CD4-positive, alpha-beta T cell (primary cell): ENCODE measurements at regions not wholly inside any gene's neighbourhood (a gene's known extent, or its start where the extent isn't known, plus 50 kb on each side); places are given as distances from the start of the nearest gene placed in this dataset.

Experiments used
- ATAC-seq: fragments of 200-7000 bp; cut with Tn5 transposase; one replicate; pipeline ENCODE4 v1.10.0; 2022; ENCODE audit warnings: mild to moderate bottlenecking; ENCODE audit not compliant: poor library complexity
- CTCF ChIA-PET: fragments of 350-600 bp; sonication (Branson Sonifier 250); formaldehyde crosslinking; loops from one replicate; lab custom pipeline; 2021; ENCODE audit warnings: antibody characterized with exemption, inconsistent platforms; lab: Charles Lee
- POLR2A ChIA-PET: fragments of 350-600 bp; sonication (Branson Sonifier 250); formaldehyde crosslinking; loops from one replicate; lab custom pipeline; 2021; ENCODE audit warnings: antibody characterized with exemption, inconsistent platforms; lab: Charles Lee
- DNase-seq, 14 experiments: peaks; one replicate each; pipeline ENCODE4 v3.0.0-alpha.2; 2013 to 2020; ENCODE audit warnings: mixed read lengths in 2 of 14
- H3K27ac ChIP-seq, 2 donors: one replicate each; pipeline versions ENCODE4 v1.5.1 to v1.7.0; 2013; ENCODE audit warnings: low read length in 2 of 2, low read depth in 1 of 2, mild to moderate bottlenecking in 1 of 2
- H3K27me3 ChIP-seq, 2 experiments: 1 replicate in 1 of 2; 2 replicates in 1 of 2; pipeline versions ENCODE4 v1.6.1 to v1.7.0; 2013; ENCODE audit warnings: low read length in 2 of 2, control low read depth in 1 of 2, mild to moderate bottlenecking in 1 of 2, moderate library complexity in 1 of 2; ENCODE audit not compliant: insufficient read depth in 2 of 2, control insufficient read depth in 1 of 2
- H3K36me3 ChIP-seq: one replicate; pipeline ENCODE4 v1.6.1; 2013; ENCODE audit warnings: low read length, control low read depth; ENCODE audit not compliant: insufficient read depth
- H3K4me1 ChIP-seq: one replicate; pipeline ENCODE4 v1.6.1; 2013; ENCODE audit warnings: low read length, control low read depth; ENCODE audit not compliant: insufficient read depth
- H3K4me3 ChIP-seq: one replicate; pipeline ENCODE4 v1.5.1; 2013; ENCODE audit warnings: mild to moderate bottlenecking, low read length, moderate library complexity
- H3K9me3 ChIP-seq, 2 experiments: 1 replicate in 1 of 2; 2 replicates in 1 of 2; pipeline versions ENCODE4 v1.6.1 to v1.7.0; 2013; ENCODE audit warnings: low read length in 2 of 2, mild to moderate bottlenecking in 2 of 2, control low read depth in 1 of 2, moderate library complexity in 1 of 2; ENCODE audit not compliant: control insufficient read depth in 1 of 2, insufficient read depth in 1 of 2
- H3K27ac Mint-ChIP-seq: one replicate; pipeline ENCODE4 v1.8.0; 2020; ENCODE audit warnings: mixed read lengths
- H3K27me3 Mint-ChIP-seq: one replicate; pipeline ENCODE4 v1.8.0; 2021; ENCODE audit warnings: mixed read lengths
- H3K36me3 Mint-ChIP-seq: one replicate; pipeline ENCODE4 v1.8.0; 2021; ENCODE audit warnings: low read depth, mixed read lengths
- H3K4me1 Mint-ChIP-seq: one replicate; pipeline ENCODE4 v1.8.0; 2021; ENCODE audit warnings: low read depth, mixed read lengths
- H3K4me3 Mint-ChIP-seq: one replicate; pipeline ENCODE4 v1.8.0; 2020; ENCODE audit warnings: mild to moderate bottlenecking, mixed read lengths
- H3K9me3 Mint-ChIP-seq: one replicate; pipeline ENCODE4 v1.8.0; 2020; ENCODE audit warnings: mixed read lengths
- intact Hi-C, 2 experiments: fragments of 100-400 bp; cut with DNase I in 1 of 2; cut with micrococcal nuclease in 1 of 2; formaldehyde crosslinking; loops; one replicate each; pipeline versions ENCODE4 v1.15.1 to v1.9.0; 2023 to 2025; cut with DNase I, micrococcal nuclease
- TF ChIP-seq, protein P1 (sequence below): fragments of 200-600 bp; IDR thresholded peaks from one replicate; pipeline ENCODE4 v1.8.0; 2022; ENCODE audit warnings: antibody characterized with exemption, mild to moderate bottlenecking

- Histone ChIP-seq H3K4me1 (no peaks in the 10 kb centered on the region), H3K4me3 (no peak overlapping the region), H3K27ac (no peak overlapping the region), H3K9me3 (no peaks in the 10 kb centered on the region), H3K27me3 (no peaks in the 10 kb centered on the region), H3K36me3 (no peaks in the 10 kb centered on the region)
- H3K4me1 Mint-ChIP-seq = no peaks in the 10 kb centered on the region
- DNase-seq (no peak), ATAC-seq (no peak)
- no peaks in the 10 kb centered on the region for H3K36me3 Mint-ChIP-seq
- no peaks in the 10 kb centered on the region for H3K27me3 Mint-ChIP-seq
- no peak overlapping the region for H3K4me3 Mint-ChIP-seq
- no peak overlapping the region for H3K27ac Mint-ChIP-seq
- H3K9me3 Mint-ChIP-seq = peaks cover 2% of the 10 kb centered on the region
- POLR2A ChIA-PET = no interaction called here
- TF ChIP-seq, protein P1, sequence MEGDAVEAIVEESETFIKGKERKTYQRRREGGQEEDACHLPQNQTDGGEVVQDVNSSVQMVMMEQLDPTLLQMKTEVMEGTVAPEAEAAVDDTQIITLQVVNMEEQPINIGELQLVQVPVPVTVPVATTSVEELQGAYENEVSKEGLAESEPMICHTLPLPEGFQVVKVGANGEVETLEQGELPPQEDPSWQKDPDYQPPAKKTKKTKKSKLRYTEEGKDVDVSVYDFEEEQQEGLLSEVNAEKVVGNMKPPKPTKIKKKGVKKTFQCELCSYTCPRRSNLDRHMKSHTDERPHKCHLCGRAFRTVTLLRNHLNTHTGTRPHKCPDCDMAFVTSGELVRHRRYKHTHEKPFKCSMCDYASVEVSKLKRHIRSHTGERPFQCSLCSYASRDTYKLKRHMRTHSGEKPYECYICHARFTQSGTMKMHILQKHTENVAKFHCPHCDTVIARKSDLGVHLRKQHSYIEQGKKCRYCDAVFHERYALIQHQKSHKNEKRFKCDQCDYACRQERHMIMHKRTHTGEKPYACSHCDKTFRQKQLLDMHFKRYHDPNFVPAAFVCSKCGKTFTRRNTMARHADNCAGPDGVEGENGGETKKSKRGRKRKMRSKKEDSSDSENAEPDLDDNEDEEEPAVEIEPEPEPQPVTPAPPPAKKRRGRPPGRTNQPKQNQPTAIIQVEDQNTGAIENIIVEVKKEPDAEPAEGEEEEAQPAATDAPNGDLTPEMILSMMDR = no peak
- intact Hi-C loops = no loop called here
- CTCF ChIA-PET = no interaction called here
These were observed 217.3 kb upstream of the LRFN5 start for GRCh38 chr14:41389355-41389754.

GRCh38 chr14:41385797-41386196 lies 220.9 kb upstream of the LRFN5 start:
- no peaks in the 10 kb centered on the region for H3K36me3 Mint-ChIP-seq
- ATAC-seq (no peak), DNase-seq (no peak)
- H3K4me1 Mint-ChIP-seq = no peaks in the 10 kb centered on the region
- H3K27ac ChIP-seq = no peak overlapping the region
- no peaks in the 10 kb centered on the region for H3K4me1 ChIP-seq
- H3K4me3 Mint-ChIP-seq = no peak overlapping the region
- no peaks in the 10 kb centered on the region for H3K27me3 Mint-ChIP-seq
- intact Hi-C loops = no loop called here
- no peak overlapping the region for H3K27ac Mint-ChIP-seq
- H3K9me3 Mint-ChIP-seq = no peaks in the 10 kb centered on the region
- H3K4me3 ChIP-seq = no peak overlapping the region
- H3K9me3 ChIP-seq = no peaks in the 10 kb centered on the region
- POLR2A ChIA-PET = no interaction called here
- no peaks in the 10 kb centered on the region for H3K36me3 ChIP-seq
- TF ChIP-seq, protein P1 = no peak
- H3K27me3 ChIP-seq = no peaks in the 10 kb centered on the region
- CTCF ChIA-PET = interaction anchor here (1.0 kb wide), 1 partner anchor 12 kb away, joined by 3 read pairs; no protein-coding TSS in a partner anchor

DNA sequence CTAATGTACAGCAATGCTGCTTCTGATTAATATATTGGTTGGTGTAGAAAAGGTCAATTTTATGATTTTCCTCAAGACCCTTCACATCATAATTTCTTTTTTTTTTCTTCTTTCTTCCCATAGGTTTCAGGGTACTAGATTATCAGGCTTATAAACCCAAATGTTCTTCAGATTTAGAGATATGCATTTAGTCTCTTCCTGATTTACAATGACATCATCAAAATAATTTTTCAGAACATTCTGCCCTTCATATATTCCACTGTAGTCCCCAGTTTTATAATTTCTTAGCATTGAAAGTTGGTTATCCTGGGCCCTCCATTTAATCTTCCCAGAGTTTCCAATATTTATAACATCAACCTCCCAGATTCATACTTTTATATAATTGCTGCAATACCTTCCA lies 226.7 kb upstream of the LRFN5 start:
- ChIA-PET POLR2A (no interaction called here), CTCF (no interaction called here)
- intact Hi-C loops = no loop called here
- H3K36me3 ChIP-seq = no peaks in the 10 kb centered on the region
- Mint-ChIP-seq H3K27ac (no peak overlapping the region), H3K27me3 (no peaks in the 10 kb centered on the region), H3K4me3 (no peak overlapping the region), H3K36me3 (no peaks in the 10 kb centered on the region), H3K9me3 (no peaks in the 10 kb centered on the region), H3K4me1 (no peaks in the 10 kb centered on the region)
- ATAC-seq (no peak), DNase-seq (no peak)
- H3K9me3 ChIP-seq = no peaks in the 10 kb centered on the region
- no peak overlapping the region for H3K4me3 ChIP-seq
- TF ChIP-seq, protein P1 = no peak
- no peak overlapping the region for H3K27ac ChIP-seq
- no peaks in the 10 kb centered on the region for H3K27me3 ChIP-seq
- no peaks in the 10 kb centered on the region for H3K4me1 ChIP-seq
